Neural cell (in vitro differentiated cells): ENCODE measurements at regions not wholly inside any gene's neighbourhood (a gene's known extent, or its start where the extent isn't known, plus 50 kb on each side); places are given as distances from the start of the nearest gene placed in this dataset.

Source experiments
- MXI1 ChIP-seq: fragments of 450-650 bp; conservative IDR thresholded peaks from 2 replicates; pipeline ENCODE4 v1.6.1; 2014; ENCODE audit warnings: antibody characterized with exemption, mild to moderate bottlenecking; ENCODE audit not compliant: poor library complexity, severe bottlenecking
- SMC3 ChIP-seq: fragments of 450-650 bp; conservative IDR thresholded peaks from 2 replicates; pipeline ENCODE4 v1.6.1; 2014; ENCODE audit warnings: antibody characterized with exemption, mild to moderate bottlenecking, moderate library complexity; ENCODE audit not compliant: poor library complexity
- TF ChIP-seq, protein P1 (sequence below): fragments of 450-650 bp; IDR thresholded peaks from 2 replicates; pipeline ENCODE4 v1.5.1; 2014; ENCODE audit warnings: antibody characterized with exemption, mild to moderate bottlenecking, moderate library complexity; ENCODE audit not compliant: poor library complexity, severe bottlenecking

DNA sequence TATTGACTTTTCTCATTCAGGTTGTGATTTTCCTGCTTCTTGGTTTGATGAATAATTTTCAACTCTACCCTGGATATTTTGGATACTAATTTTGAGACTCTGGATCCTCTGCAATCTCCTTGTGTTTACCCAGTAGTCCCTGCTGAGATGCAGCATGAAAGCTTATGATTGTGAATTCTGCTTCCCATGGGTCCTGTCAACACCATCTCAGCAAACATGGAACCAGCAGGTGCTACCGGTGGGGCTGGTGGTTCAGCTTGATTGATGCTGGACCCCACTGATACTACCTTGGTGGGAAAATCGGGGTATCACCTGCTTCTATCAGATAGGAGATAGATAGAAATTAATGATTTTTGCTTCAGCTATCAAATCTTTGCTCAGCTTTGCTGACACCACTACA, 81.1 kb downstream of the SOWAHC start:
- TF ChIP-seq MXI1 (no peak), SMC3 (no peak)
- TF ChIP-seq, protein P1, sequence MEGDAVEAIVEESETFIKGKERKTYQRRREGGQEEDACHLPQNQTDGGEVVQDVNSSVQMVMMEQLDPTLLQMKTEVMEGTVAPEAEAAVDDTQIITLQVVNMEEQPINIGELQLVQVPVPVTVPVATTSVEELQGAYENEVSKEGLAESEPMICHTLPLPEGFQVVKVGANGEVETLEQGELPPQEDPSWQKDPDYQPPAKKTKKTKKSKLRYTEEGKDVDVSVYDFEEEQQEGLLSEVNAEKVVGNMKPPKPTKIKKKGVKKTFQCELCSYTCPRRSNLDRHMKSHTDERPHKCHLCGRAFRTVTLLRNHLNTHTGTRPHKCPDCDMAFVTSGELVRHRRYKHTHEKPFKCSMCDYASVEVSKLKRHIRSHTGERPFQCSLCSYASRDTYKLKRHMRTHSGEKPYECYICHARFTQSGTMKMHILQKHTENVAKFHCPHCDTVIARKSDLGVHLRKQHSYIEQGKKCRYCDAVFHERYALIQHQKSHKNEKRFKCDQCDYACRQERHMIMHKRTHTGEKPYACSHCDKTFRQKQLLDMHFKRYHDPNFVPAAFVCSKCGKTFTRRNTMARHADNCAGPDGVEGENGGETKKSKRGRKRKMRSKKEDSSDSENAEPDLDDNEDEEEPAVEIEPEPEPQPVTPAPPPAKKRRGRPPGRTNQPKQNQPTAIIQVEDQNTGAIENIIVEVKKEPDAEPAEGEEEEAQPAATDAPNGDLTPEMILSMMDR, result no peak
